ENCODE measurements at regions not wholly inside any gene's neighbourhood (a gene's known extent, or its start where the extent isn't known, plus 50 kb on each side); places are given as distances from the start of the nearest gene placed in this dataset.

GRCh38 chr10:62654966-62655336 is 149.6 kb upstream of the ADO start:
- WGBS, 2 experiments (ENCODE audit: insufficient coverage in 1 of 2, insufficient read length in 1 of 2), result 89 to 100% methylated on average over 1 of the region's 1 CpG
- H3K4me3 ChIP-seq (ENCODE audit: low read length), result no peak overlapping the region

DNA sequence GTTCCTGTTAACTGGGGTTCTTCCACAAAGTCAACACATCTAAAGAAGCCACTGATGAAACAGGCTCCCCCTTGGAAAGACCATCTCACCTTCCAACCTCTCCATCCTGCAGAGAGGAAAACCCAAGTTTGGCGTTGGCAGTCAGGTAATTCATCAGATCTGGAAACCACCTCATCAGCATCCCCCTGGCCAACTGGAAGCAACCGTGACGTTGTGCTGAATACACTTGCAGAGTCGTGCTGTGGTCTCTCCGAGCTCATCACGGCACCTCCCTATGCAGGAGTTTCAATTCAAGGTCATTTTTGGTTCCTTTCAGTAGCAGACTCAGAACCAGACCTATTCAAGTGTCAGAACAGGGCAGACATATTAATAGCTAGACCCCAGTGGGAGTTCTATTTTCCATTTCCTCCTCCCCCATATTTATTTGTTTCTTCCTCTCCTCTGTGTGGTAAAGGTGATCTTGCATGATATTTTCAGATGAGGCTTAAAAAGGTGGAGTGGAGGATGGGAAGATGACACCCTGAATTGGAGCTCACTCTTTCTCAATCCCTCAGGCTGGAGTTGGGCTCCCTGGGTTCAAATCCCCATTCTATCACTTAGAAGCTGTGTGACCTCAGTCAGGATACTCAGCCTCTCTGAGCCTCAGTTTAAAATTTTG is 149.1 kb upstream of the ADO start:
- no peaks in the 10 kb centered on the region for H3K9me3 Mint-ChIP-seq
- Histone ChIP-seq H3K9me3 (ENCODE audit: control insufficient read depth, low read length) (no peaks in the 10 kb centered on the region), H3K4me3 (ENCODE audit: low read length) (no peak overlapping the region), H3K4me1 (ENCODE audit: control insufficient read depth, insufficient read depth, low read length) (no peaks in the 10 kb centered on the region), H3K27me3 (ENCODE audit: control insufficient read depth, insufficient read depth, low read length, poor library complexity, severe bottlenecking) (no peaks in the 10 kb centered on the region), H3K27ac (ENCODE audit: low read depth, low read length) (no peak overlapping the region), H3K36me3 (ENCODE audit: control insufficient read depth, insufficient read depth, low read length) (no peaks in the 10 kb centered on the region), H3K9ac (ENCODE audit: extremely low read depth, low read length, poor library complexity, severe bottlenecking) (no peak overlapping the region)
- TF ChIP-seq, protein P1, sequence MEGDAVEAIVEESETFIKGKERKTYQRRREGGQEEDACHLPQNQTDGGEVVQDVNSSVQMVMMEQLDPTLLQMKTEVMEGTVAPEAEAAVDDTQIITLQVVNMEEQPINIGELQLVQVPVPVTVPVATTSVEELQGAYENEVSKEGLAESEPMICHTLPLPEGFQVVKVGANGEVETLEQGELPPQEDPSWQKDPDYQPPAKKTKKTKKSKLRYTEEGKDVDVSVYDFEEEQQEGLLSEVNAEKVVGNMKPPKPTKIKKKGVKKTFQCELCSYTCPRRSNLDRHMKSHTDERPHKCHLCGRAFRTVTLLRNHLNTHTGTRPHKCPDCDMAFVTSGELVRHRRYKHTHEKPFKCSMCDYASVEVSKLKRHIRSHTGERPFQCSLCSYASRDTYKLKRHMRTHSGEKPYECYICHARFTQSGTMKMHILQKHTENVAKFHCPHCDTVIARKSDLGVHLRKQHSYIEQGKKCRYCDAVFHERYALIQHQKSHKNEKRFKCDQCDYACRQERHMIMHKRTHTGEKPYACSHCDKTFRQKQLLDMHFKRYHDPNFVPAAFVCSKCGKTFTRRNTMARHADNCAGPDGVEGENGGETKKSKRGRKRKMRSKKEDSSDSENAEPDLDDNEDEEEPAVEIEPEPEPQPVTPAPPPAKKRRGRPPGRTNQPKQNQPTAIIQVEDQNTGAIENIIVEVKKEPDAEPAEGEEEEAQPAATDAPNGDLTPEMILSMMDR (conservative IDR thresholded peaks at IDR 0.05), result no peak
- DNase-seq, result no peak
- no peak overlapping the region for H3K27ac Mint-ChIP-seq
- WGBS, 2 experiments (ENCODE audit: insufficient coverage in 1 of 2, insufficient read length in 1 of 2), result 89 to 97% methylated on average over 4 to 6 of the region's 6 CpGs
- H3K36me3 Mint-ChIP-seq (ENCODE audit: low read depth), result no peaks in the 10 kb centered on the region
- no peaks in the 10 kb centered on the region for H3K4me1 Mint-ChIP-seq
- no peak overlapping the region for H3K4me3 Mint-ChIP-seq
- no peaks in the 10 kb centered on the region for H3K27me3 Mint-ChIP-seq (ENCODE audit: insufficient read depth)

More at GRCh38 chr10:62654966-62655336, 149.6 kb upstream of the ADO start:
- H3K27ac ChIP-seq (ENCODE audit: low read depth, low read length), result no peak overlapping the region
- TF ChIP-seq, protein P1 (conservative IDR thresholded peaks at IDR 0.05), result no peak
- Mint-ChIP-seq H3K4me1 (no peaks in the 10 kb centered on the region), H3K9me3 (no peaks in the 10 kb centered on the region), H3K27me3 (ENCODE audit: insufficient read depth) (no peaks in the 10 kb centered on the region), H3K27ac (no peak overlapping the region), H3K4me3 (no peak overlapping the region), H3K36me3 (ENCODE audit: low read depth) (no peaks in the 10 kb centered on the region)
- H3K36me3 ChIP-seq (ENCODE audit: control insufficient read depth, insufficient read depth, low read length), result no peaks in the 10 kb centered on the region
- H3K9ac ChIP-seq (ENCODE audit: extremely low read depth, low read length, poor library complexity, severe bottlenecking), result no peak overlapping the region
- H3K4me1 ChIP-seq (ENCODE audit: control insufficient read depth, insufficient read depth, low read length), result no peaks in the 10 kb centered on the region
- H3K27me3 ChIP-seq (ENCODE audit: control insufficient read depth, insufficient read depth, low read length, poor library complexity, severe bottlenecking), result no peaks in the 10 kb centered on the region
- no peak for DNase-seq
- no peaks in the 10 kb centered on the region for H3K9me3 ChIP-seq (ENCODE audit: control insufficient read depth, low read length)

DNA sequence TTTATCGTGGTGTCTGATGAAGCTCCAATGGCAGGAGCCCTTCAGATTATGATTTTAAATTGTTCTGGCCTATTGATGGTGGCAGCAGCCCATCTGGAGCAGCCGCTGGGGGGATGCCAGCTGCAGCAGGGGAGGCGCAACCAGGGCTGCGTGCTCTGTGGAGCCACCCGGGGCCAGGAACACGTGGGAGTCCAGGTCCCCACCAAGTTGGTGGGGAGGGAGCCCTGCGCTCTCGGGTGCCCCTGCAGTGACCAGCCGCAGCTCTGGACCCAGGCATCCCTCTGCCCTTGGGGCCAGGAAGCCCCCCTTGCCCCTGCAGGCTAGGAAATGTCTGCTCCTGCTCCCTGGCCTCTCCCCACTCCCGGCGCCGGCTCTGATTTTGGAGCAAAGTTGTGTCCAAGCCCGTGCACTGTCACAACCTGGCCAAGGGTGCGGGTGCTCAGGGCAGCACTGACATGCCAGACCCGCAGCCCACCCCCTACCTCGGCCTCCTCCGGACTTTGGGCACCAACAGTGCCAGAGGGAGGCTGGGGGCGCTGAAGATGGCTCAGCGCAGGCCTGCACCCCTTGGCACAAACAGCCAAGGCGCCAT is 147.2 kb upstream of the ADO start:
- no peaks in the 10 kb centered on the region for H3K27me3 Mint-ChIP-seq (ENCODE audit: insufficient read depth)
- peaks cover 9% of the 10 kb centered on the region for H3K9me3 ChIP-seq (ENCODE audit: control insufficient read depth, low read length)
- 94 to 96% methylated on average over 12 to 20 of the region's 20 CpGs for WGBS, 2 experiments (ENCODE audit: insufficient coverage in 1 of 2, insufficient read length in 1 of 2)
- H3K27me3 ChIP-seq (ENCODE audit: control insufficient read depth, insufficient read depth, low read length, poor library complexity, severe bottlenecking), result no peaks in the 10 kb centered on the region
- TF ChIP-seq, protein P1 (conservative IDR thresholded peaks at IDR 0.05), result no peak
- no peak overlapping the region for H3K27ac ChIP-seq (ENCODE audit: low read depth, low read length)
- H3K27ac Mint-ChIP-seq, result no peak overlapping the region
- H3K36me3 ChIP-seq (ENCODE audit: control insufficient read depth, insufficient read depth, low read length), result no peaks in the 10 kb centered on the region
- H3K4me1 Mint-ChIP-seq, result no peaks in the 10 kb centered on the region
- peaks cover 9% of the 10 kb centered on the region for H3K9me3 Mint-ChIP-seq
- H3K4me1 ChIP-seq (ENCODE audit: control insufficient read depth, insufficient read depth, low read length), result no peaks in the 10 kb centered on the region
- no peak overlapping the region for H3K9ac ChIP-seq (ENCODE audit: extremely low read depth, low read length, poor library complexity, severe bottlenecking)
- no peaks in the 10 kb centered on the region for H3K36me3 Mint-ChIP-seq (ENCODE audit: low read depth)
- H3K4me3 Mint-ChIP-seq, result no peak overlapping the region
- H3K4me3 ChIP-seq (ENCODE audit: low read length), result no peak overlapping the region
- DNase-seq, result no peak

Data from endodermal cell (in vitro differentiated cells).